ENCODE measurements at regions not wholly inside any gene's neighbourhood (a gene's known extent, or its start where the extent isn't known, plus 50 kb on each side); places are given as distances from the start of the nearest gene placed in this dataset.
"Not testable (repeated sequence)": the region's sequence is repeated elsewhere in the genome, so short reads cannot be mapped to it uniquely, and the experiment has no call there.

DNA sequence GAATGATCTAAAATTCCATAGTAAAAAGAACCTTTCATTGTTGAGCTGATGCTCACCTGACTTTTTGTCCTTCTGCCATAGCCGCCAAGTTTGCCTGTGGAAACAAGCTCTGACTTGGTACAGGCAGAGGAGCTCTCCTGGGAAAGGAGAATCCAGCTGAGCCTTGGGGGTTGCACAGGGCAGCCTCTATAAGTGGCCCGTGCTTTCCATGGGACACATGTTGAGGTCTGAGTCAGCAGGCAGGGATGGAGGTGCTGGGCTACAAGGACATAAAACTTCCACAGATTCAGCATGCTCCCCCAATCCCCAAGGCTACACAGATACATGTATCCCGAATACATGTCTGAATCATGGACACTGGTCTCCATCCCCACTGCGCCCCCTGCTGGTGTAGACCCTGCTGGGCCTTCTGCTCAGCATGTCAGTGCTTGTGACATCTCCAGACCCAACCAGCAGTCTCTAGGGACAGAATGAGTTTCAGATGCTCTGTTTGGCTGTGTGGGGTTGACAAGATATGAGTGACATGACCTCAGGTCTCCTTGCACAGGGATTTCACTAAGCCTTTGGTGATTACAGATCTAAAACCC lies 551.7 kb downstream of the RPIA start:
- peak; percentile 48 for TF ChIP-seq CTCF (IDR thresholded peaks at IDR 0.05; ENCODE audit: low read depth, low read length, poor library complexity, severe bottlenecking)
- not testable (repeated sequence) for TF ChIP-seq EZH2phosphoT487 (IDR thresholded peaks at IDR 0.05; ENCODE audit: borderline replicate concordance, low read length)

Data from DOHH2 (cell line).